K562 (cell line): ENCODE measurements at regions not wholly inside any gene's neighbourhood (a gene's known extent, or its start where the extent isn't known, plus 50 kb on each side); places are given as distances from the start of the nearest gene placed in this dataset.

Source experiments
- ATAC-seq: fragments of 200-7000 bp; cut with Tn5 transposase; 3 replicates; pipeline ENCODE4 v1.9.1; 2020; ENCODE audit warnings: moderate library complexity
- BruUV-seq: library from RNA; stranded (reverse); fragments of 400-500 nt; replicated peaks from 2 replicates; lab custom pipeline; 2021; lab: Mats Ljungman, UMichigan
- CTCF ChIA-PET: fragments of 300-600 bp; formaldehyde crosslinking; extraction: SDS; loops from one replicate; lab custom pipeline; 2021; ENCODE audit warnings: low intra/inter-chr PET ratio; lab: Yijun Ruan, JAX
- POLR2A ChIA-PET: fragments of 300-600, 350-650 bp; sonication (Branson Sonifier 250); formaldehyde crosslinking; extraction: SDS; loops from one replicate; lab custom pipeline; 2021; ENCODE audit warnings: antibody characterized with exemption, inconsistent platforms; lab: Yijun Ruan, JAX
- DNase-seq, 4 experiments: peaks; one replicate each; pipeline versions ENCODE4 v3.0.0 to v3.0.0-alpha.2; 2011 to 2018; ENCODE audit warnings: low spot score in 3 of 4, mixed read lengths in 3 of 4; ENCODE audit errors: extremely low read depth in 1 of 4
- FAIRE-seq: peaks from 2 replicates; lab custom pipeline; 2011; peaks lifted over from hg19 to GRCh38; lab: Jason Lieb, UNC
- H2AFZ ChIP-seq: 2 replicates; pipeline ENCODE4 v1.6.0; 2011; ENCODE audit warnings: low read depth, low read length, control low read depth, inconsistent platforms
- H3K27ac ChIP-seq: fragments of 200-600 bp; 3 replicates; pipeline ENCODE4 v1.8.0; 2011; ENCODE audit warnings: low read depth, mild to moderate bottlenecking, control low read depth, inconsistent platforms, low read length, moderate library complexity, mixed read lengths; ENCODE audit errors: extremely low read depth
- H3K27me3 ChIP-seq, 2 experiments: fragments of 300-600 bp in 1 of 2; 2 replicates in 1 of 2; 3 replicates in 1 of 2; pipeline versions ENCODE4 v1.6.0 to v1.8.0; 2011; ENCODE audit warnings: inconsistent platforms in 2 of 2, low read length in 2 of 2, mild to moderate bottlenecking in 1 of 2, mixed read lengths in 1 of 2, moderate library complexity in 1 of 2; ENCODE audit not compliant: control insufficient read depth in 2 of 2, insufficient read depth in 2 of 2
- H3K36me3 ChIP-seq: fragments of 300-600 bp; 3 replicates; pipeline ENCODE4 v1.8.0; 2011; ENCODE audit warnings: mild to moderate bottlenecking, low read length, inconsistent platforms; ENCODE audit not compliant: control insufficient read depth, insufficient read depth
- H3K4me1 ChIP-seq, 2 experiments: fragments of 200-600 bp in 1 of 2; replicated peaks in 1 of 2; 2 replicates in 1 of 2; 3 replicates in 1 of 2; pipeline versions ENCODE4 v1.5.1 to v1.8.0; 2011; ENCODE audit warnings: inconsistent platforms in 2 of 2, low read length in 2 of 2, mild to moderate bottlenecking in 1 of 2, mixed read lengths in 1 of 2, moderate library complexity in 1 of 2; ENCODE audit not compliant: control insufficient read depth in 2 of 2, insufficient read depth in 2 of 2
- H3K4me2 ChIP-seq: 2 replicates; pipeline ENCODE4 v1.6.1; 2011; ENCODE audit warnings: low read length, control low read depth, inconsistent platforms, mixed read lengths; ENCODE audit not compliant: insufficient read depth
- H3K4me3 ChIP-seq: fragments of 200-600 bp; sonication (generic), shearing (Covaris generic); 2 replicates; pipeline ENCODE4 v1.5.1; 2016; ENCODE audit warnings: control low read depth, inconsistent platforms
- H3K79me2 ChIP-seq: fragments of 200-600 bp; 3 replicates; pipeline ENCODE4 v1.8.0; 2011; ENCODE audit warnings: low read length, inconsistent platforms; ENCODE audit not compliant: control insufficient read depth, insufficient read depth
- H3K9ac ChIP-seq, 2 experiments: 2 replicates each; pipeline versions ENCODE4 v1.6.0 to v1.6.1; 2011; ENCODE audit warnings: low read depth in 2 of 2, low read length in 2 of 2, control low read depth in 1 of 2, inconsistent platforms in 1 of 2, mild to moderate bottlenecking in 1 of 2, mixed read lengths in 1 of 2; ENCODE audit not compliant: insufficient read depth in 1 of 2
- H3K9me1 ChIP-seq: one replicate; pipeline ENCODE4 v1.6.0; 2011; ENCODE audit warnings: inconsistent platforms, mild to moderate bottlenecking, low read length, moderate library complexity; ENCODE audit not compliant: control insufficient read depth, insufficient read depth
- H3K9me3 ChIP-seq: replicated peaks from 2 replicates; pipeline ENCODE4 v1.5.1; 2011; ENCODE audit warnings: low read depth, low read length, inconsistent platforms; ENCODE audit not compliant: control insufficient read depth, insufficient read depth
- H4K20me1 ChIP-seq: replicated peaks from 2 replicates; pipeline ENCODE4 v1.6.1; 2011; ENCODE audit warnings: low read length, inconsistent platforms, mixed read lengths; ENCODE audit not compliant: control insufficient read depth, insufficient read depth
- STAT6 ChIP-seq: sonication (generic); formaldehyde crosslinking; IDR thresholded peaks from 2 replicates; pipeline ENCODE4 v1.8.1; 2023; ENCODE audit warnings: mild to moderate bottlenecking, missing genetic modification reagents
- WGBS: fragments of 100-300 bp; shearing (Covaris generic); methylation state at CpG from one replicate; pipeline ENCODE4 v1.1.6; 2016; ENCODE audit warnings: low coverage, mixed read lengths; ENCODE audit not compliant: insufficient coverage; ENCODE audit errors: missing lambda C conversion rate; 5-methylcytosine and 5-hydroxymethylcytosine counted together
- in situ Hi-C: fragments of 300-500 bp; cut with MboI; formaldehyde crosslinking; loops from 4 replicates; pipeline ENCODE4 v1.15.0; 2018; ENCODE audit warnings: inconsistent platforms, mixed read lengths
- intact Hi-C: fragments of 100-400 bp; cut with micrococcal nuclease; formaldehyde crosslinking; loops from 2 replicates; pipeline ENCODE4 v1.14.2; 2022
- TF ChIP-seq, protein P1 (sequence below): fragments of 250-450 bp; sonication (Bioruptor Pico); IDR thresholded peaks from 2 replicates; pipeline ENCODE4 v1.8.0; 2022; ENCODE audit warnings: moderate library complexity, mild to moderate bottlenecking, inconsistent platforms

DNA sequence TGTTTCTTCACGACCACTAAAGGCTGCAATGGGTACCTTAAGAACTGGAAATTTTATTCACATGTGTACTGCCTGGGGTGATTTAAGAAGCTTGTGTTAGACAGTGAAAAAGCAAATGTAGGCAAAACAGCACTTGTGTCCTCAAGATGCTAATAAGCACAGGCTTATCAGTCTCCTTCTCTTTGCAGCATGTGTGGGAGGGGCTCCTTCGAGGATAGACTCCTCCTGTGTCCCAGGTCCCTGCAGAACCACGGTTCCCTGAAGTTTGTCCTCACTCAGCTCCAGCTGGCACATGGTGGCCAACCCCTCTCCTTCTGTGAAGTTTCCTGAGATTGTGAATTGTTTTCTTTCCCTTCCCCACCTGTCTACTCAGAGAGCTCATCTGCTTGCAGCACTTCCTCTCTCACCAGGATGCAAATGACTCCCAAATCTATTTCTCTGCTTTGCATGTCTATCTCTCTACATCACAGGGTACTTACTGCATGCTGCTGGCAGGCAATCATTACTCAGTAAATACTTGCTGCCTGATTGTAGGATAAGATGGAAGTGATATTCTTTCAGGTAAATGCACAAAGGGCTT lies 589.6 kb upstream of the KLHL29 start (continued):
- TF ChIP-seq, protein P1, sequence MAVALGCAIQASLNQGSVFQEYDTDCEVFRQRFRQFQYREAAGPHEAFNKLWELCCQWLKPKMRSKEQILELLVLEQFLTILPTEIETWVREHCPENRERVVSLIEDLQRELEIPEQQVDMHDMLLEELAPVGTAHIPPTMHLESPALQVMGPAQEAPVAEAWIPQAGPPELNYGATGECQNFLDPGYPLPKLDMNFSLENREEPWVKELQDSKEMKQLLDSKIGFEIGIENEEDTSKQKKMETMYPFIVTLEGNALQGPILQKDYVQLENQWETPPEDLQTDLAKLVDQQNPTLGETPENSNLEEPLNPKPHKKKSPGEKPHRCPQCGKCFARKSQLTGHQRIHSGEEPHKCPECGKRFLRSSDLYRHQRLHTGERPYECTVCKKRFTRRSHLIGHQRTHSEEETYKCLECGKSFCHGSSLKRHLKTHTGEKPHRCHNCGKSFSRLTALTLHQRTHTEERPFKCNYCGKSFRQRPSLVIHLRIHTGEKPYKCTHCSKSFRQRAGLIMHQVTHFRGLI (CRISPR knock-in tag), result no peak
- TF ChIP-seq, all 486 proteins: peak for 0

- no peak for TF ChIP-seq STAT6 (CRISPR knock-in tag)
- no peak for ATAC-seq
- Histone ChIP-seq H3K4me2 (no peak overlapping the region), H4K20me1 (no peaks in the 10 kb centered on the region), H3K27me3 (no peaks in the 10 kb centered on the region), H3K36me3 (no peaks in the 10 kb centered on the region), H3K4me3 (no peak overlapping the region), H3K9ac (no peak overlapping the region), H3K27ac (no peak overlapping the region), H3K9me1 (no peaks in the 10 kb centered on the region), H2AFZ (no peak overlapping the region), H3K4me1 (no peaks in the 10 kb centered on the region), H3K79me2 (no peaks in the 10 kb centered on the region), H3K9me3 (no peaks in the 10 kb centered on the region)
- in situ Hi-C loops, result no loop called here
- no peak for DNase-seq
- CTCF ChIA-PET, result no interaction called here
- POLR2A ChIA-PET, result no interaction called here
- BruUV-seq, result no TSS peak
- intact Hi-C loops, result no loop called here
- no peak for FAIRE-seq
- WGBS, result 0% methylated on average over 1 of the region's 1 CpG
Measured at GRCh38 chr2:22798386-22798785, 586.6 kb upstream of the KLHL29 start.
